ENCODE measurements at regions not wholly inside any gene's neighbourhood (a gene's known extent, or its start where the extent isn't known, plus 50 kb on each side); places are given as distances from the start of the nearest gene placed in this dataset.

DNA sequence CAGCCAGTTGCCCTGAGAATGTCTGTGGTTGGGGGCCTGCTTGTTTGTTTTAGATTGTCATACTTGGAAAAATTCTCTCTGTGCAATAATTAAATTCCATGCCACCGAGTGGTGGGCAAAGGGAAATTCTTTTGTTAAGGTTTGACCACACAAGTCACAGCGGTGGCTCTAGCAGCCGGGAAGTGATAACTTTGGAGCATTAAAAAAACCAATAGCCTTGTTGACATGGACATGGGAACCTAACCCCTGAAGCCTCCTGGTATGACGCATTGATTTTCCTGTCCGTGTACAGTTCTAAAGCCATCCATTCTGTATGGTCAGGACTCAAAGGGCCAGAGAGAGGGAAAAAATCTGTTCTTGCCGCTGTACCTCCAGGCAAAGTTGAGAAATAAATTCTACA is 384.9 kb upstream of the ZNF507 start:
- no peak for DNase-seq

DNA sequence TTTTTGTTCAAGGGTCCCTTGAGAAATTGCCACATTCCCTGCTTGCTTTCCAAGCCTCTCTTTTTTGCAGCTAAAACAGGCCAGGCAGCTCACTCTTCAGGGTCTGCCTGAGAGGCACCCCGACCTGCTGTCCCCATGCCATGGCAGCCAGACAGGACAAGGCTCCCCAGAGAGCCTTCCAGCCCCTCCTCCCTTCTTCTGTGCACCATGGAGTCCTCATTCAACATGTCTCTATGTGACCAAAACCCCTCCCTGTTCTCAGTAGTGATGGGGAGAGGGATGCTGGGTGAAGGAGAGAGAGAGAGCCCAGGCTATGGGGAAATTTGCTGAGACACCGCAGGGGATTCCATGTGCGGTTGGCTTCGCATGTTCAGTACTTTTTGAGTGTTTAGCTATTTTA is 384.2 kb upstream of the ZNF507 start:
- DNase-seq: no peak

DNA sequence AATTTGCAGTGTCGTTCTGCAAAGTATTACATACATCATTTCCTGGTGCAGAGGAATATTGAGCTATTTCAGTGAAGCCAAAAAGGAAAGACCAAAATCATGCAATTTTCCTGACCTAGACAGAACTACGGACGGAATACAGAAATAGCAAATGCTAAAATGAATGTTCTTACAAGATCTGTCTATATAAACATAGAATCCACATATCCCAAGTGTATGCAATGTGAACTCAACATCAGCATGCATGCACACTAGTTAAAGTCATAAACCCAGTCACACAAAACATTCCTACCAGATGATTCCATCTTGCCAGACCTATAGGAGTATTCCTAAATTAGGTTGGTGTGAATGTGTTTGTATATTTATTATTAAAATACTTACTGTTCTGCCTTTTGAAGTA is 383.7 kb upstream of the ZNF507 start:
- DNase-seq: no peak

DNA sequence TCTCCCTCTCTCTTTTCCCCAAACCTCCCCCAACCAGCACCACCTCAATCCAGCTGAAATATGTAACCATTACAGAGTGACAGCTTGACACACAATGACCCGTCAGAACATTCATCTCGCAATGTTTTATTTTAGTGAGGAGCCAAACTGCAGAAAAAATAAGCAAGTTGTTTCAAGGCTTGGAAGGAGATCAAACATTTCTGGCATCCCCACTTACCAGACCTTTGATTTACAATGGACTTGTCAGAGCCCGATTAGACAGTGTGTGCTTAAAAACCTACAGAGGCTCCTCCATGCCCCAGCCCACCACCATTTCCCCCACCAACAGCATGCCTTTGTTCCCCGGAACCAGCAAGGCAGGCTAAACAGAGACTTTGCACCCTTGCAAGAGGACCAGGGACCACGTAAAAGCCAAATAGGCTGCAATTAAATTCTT is 382.8 kb upstream of the ZNF507 start:
- DNase-seq: no peak

DNA sequence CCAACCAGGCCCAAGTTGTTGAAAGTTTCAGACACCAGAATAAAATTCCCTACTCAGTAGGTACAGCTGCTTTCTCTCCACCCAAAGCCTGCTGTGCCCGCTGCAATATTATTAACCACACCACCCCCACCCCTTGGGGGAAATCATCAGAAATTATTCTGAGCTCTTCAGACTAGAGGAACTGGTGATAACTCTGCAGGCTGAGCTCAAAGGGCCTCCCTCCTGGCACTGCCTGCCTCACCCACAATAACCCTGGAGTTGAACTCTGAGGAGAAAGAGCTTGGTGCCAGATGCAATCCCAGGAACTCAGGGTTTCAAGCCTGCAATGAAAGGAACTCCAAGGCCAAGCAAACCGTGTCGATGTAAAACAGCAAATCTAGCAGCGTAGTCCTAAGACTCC is 381.7 kb upstream of the ZNF507 start:
- DNase-seq: no peak

DNA sequence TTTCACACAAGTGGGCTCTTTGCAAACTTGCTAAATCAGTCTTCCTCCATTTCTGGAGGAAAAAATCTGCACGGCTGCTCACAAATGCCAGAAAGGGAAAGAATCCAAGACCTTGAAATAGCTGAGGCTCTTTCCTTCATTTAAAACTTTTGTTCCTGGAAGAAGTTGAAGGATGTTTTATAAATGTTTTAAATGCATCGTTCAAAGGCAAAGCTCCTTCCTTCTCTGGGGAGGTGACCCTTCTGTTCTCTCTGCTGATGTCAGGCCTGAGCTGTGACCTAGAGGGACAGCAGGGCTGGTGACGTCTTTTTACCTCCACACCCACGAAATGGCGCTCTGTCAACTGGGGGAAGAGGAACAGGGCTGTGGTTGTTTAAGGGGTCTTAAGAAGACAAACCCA is 376.4 kb upstream of the ZNF507 start:
- DNase-seq: no peak

DNA sequence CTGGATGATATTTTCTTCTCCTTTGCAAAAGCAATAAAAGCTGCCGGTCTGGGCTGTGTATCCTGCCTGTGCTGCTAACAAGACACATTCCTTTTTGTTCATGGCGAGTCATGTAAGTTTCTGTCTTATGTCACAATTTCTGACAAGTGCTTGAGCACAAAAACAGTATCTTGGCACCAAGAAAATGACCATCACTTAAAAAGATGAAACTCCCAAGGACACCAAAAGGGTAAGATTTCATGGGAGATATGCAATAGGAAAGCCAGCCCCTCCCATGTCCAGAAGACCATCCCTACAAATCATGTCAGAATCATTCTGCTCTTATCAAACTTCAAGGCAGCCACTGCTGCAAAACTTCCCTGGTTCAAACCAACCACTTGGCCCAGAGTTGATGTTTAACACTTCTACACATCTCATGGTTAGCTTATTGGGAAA is 375.4 kb upstream of the ZNF507 start:
- no peak for DNase-seq

DNA sequence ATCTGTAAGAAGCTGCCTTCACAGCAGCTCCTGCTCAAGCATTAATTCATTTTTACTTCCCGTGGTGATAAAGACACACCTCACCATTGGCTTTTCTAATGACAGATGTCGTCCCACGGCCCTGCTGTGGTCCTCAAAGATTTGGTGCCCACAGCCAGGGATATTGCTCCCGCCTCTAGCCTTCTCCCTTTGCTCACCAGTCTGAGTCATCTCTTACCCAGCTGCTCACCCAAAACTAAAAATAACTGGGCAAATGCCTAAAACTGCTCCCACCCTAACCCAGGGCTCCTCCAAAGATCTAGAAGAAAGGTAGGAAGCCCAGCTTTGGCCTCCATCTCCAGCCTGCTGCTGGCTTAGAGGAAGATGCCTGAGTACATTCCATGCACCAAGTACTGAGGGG is 371.1 kb upstream of the ZNF507 start:
- DNase-seq: no peak

DNA sequence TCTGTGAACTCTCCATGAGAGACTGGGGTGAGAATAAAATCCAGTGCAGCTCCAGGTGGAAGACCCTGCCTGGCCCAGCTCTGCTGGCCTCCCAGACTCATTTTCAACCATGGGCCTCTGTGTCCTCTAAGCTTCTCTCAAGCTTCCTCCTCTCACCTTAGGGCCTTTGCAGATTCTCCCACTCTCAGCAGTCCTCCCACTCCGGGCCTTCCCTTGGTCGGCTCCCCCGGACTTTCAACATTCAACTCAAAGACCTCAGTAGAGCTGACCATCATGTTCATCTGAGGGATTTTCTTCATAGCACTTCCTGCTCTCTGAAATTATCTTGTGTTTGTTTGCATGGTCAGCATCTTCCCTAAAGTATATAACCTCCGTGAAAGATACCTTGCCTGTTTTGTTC is 370.5 kb upstream of the ZNF507 start:
- DNase-seq: no peak

DNA sequence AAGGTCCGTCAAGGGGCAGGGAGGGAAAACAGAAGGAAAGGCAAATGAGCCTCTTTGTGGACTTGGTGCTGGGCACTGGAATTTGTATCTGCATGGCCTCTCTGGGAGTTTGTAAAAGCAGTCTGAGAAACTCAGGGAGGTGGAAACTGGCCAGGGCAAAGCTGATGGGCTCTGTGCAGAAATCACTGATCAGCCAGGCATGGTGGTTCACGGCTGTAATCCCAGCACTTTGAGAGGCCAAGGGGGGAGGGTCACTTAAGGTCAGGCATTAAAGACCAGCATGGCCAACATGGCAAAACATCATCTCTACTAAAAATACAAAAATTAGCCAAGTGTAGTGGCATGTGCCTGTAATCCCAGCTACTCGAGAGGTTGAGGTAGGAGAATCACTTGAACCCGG is 369.9 kb upstream of the ZNF507 start:
- no peak for DNase-seq

DNA sequence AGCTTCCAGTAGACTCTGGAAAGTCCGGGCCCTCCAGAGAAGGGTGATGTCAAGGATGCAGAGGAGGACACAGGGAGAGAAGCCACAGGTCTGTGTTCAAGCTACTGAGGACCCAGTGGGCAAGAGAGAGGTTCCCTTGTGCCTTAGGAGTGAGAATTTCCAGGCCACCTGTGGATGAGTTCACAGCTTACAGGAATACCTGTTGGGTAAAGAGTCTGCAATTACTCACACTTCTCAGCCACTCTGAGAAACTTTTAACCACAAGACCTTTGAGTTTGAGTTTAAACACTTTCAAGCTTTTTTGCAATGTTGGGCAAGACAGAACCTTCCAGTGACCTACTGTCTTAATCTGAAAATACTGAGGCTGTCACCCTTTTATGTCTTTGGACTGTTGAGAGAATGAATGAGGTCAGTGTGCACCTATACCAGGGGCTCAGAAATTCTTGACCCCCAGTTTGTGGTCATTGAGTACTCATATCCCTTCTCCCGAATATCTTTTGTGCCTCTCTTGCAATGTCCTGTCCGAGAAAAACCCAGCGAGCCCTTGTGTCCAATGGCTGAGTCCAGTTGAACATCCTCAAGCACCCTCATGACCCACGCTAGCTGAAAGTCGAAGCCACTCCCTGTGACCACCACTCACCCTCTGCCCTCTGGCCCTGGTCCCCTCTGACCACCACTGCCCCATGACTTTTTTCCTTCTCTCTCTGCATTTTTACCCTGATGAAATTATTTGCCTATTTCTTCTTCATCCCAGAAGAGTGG is 368.5 kb upstream of the ZNF507 start:
- DNase-seq: no peak

DNA sequence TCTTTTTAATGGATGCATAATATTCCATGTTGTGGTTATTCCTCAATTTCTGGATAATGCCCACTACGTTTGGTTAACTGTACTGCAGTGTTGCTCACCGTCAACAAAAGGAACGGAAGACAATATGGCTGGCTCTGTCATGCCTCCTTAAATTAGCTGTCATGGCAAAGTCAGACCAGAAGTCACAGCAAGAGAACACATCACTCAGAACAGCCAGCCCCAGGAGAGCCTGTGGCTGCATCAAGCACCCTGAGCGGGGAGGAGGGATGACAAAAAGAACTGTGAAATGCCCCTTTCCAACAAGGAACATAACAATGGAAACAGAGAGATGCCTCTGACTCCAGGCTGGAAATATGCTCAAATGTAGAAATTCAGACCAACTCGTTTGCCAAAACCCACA is 366.0 kb upstream of the ZNF507 start:
- DNase-seq: no peak

DNA sequence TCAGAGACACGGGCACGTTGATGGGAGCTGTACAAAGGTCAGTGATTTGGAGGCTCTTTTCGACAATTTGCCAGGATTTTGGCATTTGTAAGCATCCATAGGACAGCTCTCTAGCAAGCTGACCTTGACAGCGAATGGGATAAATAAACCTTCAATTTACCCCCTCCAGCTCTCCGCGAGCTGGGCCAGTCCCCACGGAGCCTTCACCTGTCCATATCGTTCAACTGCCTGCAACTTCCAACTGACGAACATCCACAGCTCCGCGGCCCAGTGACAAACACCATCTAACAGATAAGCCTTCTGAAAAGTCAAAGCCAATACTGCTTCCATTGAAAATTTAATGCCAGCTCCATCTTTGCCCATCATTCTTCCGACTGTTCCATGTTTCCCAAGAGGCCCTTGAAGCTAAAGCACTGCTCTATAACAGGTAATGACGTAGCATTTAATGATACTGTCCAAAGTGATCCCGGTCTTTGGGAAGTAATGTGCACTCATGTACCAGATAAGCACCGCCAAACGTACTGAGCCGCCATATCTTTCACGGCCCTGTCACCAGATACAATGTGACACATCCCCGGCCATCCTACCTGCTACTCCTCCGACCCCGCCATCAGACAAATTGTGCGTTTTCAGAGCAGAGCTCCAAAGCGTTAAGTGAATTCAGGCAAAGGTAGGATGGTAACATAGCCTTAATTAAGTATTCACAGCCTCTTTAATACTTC is 365.3 kb upstream of the ZNF507 start:
- DNase-seq: no peak

DNA sequence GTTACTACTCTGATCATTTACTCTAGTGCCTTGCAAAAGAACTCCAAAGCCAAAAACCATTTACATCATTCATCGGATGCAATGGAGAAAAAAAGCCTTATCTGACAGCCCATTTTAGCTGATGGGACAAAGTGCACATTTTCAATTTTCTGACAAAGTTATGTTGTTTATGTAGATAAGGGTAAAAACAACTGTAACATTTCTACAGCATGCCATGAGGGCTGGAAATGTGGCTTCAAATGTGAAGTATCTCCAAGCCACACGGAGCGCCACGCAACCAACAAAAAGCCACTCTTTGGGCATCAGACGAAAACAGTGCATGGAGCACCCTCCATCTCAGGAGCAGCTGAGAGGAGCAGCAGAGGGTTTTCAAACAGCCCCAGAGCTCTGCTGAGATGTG is 364.6 kb upstream of the ZNF507 start:
- DNase-seq: no peak

DNA sequence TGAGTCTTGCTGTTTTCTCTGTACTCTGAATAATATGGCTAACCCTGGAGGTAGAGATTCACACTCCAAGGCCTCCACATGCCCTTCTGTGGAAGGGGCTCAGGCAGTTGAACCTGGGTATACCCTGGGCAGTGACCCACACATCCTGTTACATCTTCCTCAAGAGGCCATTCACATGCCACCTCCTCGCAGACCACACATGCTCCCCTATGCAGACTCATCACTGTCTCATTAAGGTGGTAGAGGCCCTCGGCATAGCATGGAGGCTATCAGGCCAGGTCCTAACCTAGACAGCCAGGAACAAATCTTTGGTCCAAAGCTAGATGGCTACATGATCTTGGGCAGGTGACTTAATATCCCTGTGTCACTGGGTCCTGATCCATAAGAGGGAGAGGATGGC is 363.9 kb upstream of the ZNF507 start:
- DNase-seq: no peak

DNA sequence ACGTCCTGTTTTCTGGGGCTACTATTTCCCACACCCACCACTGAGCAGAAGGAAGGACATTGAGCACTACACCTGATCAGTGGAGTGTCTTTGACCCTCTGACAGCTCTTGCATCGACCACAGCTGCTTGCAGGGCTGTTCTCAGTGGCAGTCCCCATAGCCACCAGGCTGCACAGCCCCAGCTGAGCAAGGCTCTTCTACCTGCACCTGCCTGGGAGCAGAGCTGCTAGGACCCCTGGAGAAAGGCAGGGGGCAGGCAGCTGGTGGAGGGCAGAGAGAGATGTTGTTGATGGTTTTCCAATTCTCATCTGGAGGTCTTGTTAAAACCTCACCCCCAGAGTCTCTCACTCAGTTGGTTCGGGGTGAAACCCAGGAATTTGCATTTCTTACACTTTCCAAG is 361.8 kb upstream of the ZNF507 start:
- no peak for DNase-seq

DNA sequence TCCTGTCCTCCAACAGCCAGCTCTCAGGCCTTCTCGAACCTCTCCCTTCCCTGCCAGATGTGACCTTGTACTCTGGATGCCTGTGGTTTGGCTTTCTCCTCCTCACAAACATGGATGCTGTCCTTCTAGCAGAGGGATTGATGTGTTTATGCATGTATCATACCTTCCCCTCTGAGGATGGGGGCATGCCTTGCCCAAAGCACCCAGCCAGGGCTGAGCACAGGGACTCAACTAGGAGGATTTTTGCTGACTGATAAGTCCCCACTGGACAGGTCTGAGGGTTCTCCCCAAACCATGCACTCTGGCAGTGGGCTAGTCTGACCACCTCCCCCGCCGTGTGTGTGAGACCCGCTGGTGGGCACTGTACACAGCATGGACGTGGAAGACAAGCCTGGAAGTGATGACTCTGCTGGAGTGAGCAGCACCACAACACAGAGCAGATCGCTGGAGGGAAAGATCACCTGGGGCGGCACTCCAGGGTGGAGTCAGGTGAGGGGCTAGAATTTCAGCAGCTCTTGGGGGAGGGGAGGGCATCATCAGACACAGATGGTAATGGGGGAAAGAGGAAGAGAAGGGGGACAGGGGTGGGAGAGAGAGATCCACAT is 360.3 kb upstream of the ZNF507 start:
- no peak for DNase-seq

DNA sequence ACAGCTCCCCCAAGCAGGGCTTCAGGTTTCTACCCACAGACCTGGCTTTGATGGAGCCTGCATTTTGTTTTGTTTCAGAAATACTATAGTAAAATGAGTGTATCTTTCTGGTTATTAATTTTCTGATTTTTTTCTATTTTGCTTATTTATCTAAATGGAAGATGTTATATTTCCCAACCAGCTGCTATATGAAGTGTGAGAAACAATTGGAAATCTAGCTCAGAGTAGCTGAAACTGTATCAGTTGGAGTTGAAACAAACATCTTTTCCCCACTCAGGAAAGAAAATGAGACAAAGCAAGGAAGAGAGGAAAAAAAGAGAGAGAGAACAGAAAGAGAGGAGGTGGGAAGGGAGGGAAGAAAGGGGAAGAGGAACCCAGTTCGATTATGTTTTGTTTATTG is 358.5 kb upstream of the ZNF507 start:
- no peak for DNase-seq

DNA sequence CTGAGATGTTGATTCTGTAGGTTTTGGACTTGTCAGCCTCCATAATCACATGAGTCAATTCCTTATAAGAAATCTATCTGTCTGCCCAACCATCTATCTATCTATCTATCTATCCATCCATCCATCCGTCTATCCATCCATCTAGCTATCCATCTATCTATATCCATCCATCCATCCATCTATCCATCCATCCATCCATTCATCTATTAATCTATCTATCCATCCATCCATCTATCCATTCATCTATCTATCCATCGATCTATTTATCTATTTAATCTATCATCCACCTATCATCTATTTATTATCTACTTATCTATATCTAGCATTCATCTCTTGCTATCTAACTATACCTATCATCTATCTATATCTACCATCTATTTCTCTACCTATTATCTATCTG is 357.2 kb upstream of the ZNF507 start:
- DNase-seq: no peak

DNA sequence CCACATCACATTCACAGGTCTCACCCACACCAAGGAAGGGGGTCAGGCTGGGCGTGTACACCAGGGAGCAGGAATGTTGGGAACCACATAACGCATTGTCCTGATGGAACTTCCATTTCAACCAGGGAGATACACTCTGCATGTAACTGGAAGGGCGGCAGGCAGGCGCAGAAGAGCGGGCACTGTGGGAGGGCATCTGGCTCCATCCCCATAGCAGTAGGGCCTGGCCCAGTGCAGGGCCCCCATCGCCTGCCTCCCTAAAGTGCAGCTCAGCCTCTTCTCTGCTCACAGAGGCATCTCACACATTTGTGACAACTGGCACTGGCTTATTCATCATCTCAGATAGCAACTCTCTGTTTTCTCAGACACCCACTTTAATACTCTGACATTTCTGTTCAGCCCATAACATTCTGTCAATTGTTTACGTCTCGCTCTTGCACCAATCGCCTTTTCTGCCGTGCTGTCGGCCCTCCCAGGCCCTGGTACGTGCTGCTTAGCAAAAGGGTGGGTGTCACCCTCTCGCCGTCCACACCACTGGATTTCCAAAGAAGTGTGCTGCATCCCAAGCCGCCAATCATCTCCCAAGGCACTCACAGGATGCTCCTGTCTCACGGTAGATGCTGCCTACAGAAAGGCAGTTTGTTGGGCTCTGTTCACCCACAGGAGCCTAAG is 353.3 kb upstream of the ZNF507 start:
- no peak for DNase-seq

DNA sequence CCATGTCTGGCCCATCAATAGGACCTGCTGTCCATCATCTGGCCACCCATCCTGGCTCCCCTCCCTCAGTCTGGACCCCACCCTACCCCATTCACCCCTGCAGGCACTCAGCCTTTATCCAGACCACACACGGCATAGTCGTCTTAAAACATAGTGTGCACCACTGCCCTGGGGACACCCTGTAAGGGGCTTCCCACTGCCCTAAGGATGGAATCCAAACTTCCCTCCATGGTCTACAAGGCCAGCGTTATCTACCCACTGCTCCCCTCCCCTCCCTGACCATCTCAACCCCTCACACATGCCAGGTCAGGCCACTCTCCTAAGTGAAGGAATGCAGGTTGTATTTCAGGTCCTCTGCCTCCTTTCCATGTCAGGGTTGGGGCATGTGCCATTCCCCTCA is 352.7 kb upstream of the ZNF507 start:
- DNase-seq: no peak

DNA sequence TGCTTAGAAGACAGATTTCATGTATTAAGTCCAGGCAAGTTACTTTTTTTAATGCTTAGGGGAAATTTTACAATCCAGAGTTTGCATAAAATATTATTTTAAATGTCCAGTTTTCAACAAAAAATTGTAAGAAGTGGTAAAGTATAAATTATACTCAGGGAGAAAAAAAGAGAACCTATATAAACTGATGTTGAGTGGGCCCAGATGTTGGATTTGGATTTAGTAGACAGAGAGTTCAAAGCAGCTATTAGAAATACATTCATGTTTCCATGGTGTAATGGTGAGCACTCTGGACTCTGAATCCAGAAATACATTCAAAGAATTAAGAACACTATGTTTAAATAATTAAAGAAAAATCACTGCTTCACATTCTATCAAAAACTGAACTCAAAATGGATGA is 349.9 kb upstream of the ZNF507 start:
- no peak for DNase-seq

DNA sequence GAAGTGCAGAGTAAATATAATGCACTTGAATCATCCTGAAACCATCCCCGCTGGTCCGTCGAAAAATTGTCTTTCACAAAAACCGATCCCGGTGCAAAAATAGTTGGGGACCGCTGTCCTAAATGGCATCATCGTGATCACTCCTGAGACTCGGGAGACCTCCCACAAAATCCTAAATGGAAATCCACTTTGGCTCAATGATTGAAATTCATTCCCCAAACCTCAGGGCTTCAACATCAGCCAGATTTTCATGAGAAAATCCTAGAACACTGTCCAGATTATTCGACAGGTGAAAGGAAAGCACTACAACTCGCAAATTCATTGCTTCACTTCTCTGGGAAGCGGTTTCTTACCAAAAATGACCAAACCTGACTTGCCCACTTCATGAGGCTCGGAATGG is 335.3 kb upstream of the ZNF507 start:
- no peak for DNase-seq

DNA sequence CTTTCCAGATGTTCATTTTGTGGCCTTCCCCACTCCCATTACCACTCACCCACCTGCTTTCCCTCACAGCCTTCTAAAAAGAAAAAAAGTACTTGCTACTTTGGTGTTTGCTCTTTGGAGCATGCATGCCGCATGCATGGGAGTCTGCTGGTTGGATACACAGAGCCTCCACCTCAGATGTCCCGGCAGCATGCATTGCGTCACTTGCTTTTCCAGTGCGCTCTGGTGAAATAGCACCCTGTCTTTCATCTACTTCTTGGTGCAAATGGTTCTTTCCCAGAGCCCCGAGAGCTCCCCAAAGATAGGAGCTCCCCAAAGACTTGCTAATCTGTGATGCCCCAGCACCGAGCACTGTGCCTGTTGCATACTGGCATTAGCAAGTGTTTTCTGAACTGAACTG is 333.2 kb upstream of the ZNF507 start:
- DNase-seq: no peak
